ENCODE measurements at regions not wholly inside any gene's neighbourhood (a gene's known extent, or its start where the extent isn't known, plus 50 kb on each side); places are given as distances from the start of the nearest gene placed in this dataset.

GRCh38 chr5:163619951-163620350 lies 114.5 kb downstream of the MAT2B start:
- TF ChIP-seq CREB1 (IDR thresholded peaks at IDR 0.05; ENCODE audit: low read depth) (no peak), GABPA (IDR thresholded peaks at IDR 0.05; ENCODE audit: low read depth) (no peak), RUNX3 (IDR thresholded peaks at IDR 0.05; ENCODE audit: low read length) (no peak), POLR2A (IDR thresholded peaks at IDR 0.05; ENCODE audit: low read depth, low read length) (no peak), CHD2 (IDR thresholded peaks at IDR 0.05; ENCODE audit: borderline replicate concordance, low read depth, low read length) (no peak), POLR2AphosphoS5 (IDR thresholded peaks at IDR 0.05; ENCODE audit: low read length) (no peak), CEBPB (IDR thresholded peaks at IDR 0.05; ENCODE audit: borderline replicate concordance in 1 of 2, low read depth in 2 of 2, low read length in 2 of 2) (no peak)
- TF ChIP-seq, protein P1, sequence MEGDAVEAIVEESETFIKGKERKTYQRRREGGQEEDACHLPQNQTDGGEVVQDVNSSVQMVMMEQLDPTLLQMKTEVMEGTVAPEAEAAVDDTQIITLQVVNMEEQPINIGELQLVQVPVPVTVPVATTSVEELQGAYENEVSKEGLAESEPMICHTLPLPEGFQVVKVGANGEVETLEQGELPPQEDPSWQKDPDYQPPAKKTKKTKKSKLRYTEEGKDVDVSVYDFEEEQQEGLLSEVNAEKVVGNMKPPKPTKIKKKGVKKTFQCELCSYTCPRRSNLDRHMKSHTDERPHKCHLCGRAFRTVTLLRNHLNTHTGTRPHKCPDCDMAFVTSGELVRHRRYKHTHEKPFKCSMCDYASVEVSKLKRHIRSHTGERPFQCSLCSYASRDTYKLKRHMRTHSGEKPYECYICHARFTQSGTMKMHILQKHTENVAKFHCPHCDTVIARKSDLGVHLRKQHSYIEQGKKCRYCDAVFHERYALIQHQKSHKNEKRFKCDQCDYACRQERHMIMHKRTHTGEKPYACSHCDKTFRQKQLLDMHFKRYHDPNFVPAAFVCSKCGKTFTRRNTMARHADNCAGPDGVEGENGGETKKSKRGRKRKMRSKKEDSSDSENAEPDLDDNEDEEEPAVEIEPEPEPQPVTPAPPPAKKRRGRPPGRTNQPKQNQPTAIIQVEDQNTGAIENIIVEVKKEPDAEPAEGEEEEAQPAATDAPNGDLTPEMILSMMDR (IDR thresholded peaks at IDR 0.05 in 2 of 3, conservative IDR thresholded peaks at IDR 0.05 in 1 of 3; ENCODE audit: control insufficient read depth in 2 of 3, extremely low read depth in 1 of 3, insufficient read depth in 1 of 3, low read depth in 3 of 3, low read length in 3 of 3), result no peak

Measured in GM12878 (cell line).